ENCODE measurements at regions not wholly inside any gene's neighbourhood (a gene's known extent, or its start where the extent isn't known, plus 50 kb on each side); places are given as distances from the start of the nearest gene placed in this dataset.

- Mint-ChIP-seq H3K4me3 (no peak overlapping the region), H3K27ac (no peak overlapping the region), H3K36me3 (no peaks in the 10 kb centered on the region), H3K9me3 (peaks cover 0 to 20% (median 4%) of the 10 kb centered on the region in 7 donors), H3K4me1 (no peaks in the 10 kb centered on the region), H3K27me3 (ENCODE audit: low read depth in 3 of 3) (peaks cover 0 to 2% (median 0%) of the 10 kb centered on the region in 3 donors)
- Histone ChIP-seq H3K27ac (ENCODE audit: low read depth in 1 of 2, low read length in 2 of 2) (no peak overlapping the region), H3K27me3 (ENCODE audit: control insufficient read depth in 2 of 2, insufficient read depth in 2 of 2, low read length in 2 of 2) (no peaks in the 10 kb centered on the region), H3K9me3 (replicated peaks in 1 of 2; ENCODE audit: control insufficient read depth in 1 of 2, insufficient read depth in 1 of 2, low read length in 2 of 2) (no peaks in the 10 kb centered on the region), H3K79me2 (ENCODE audit: insufficient read depth, low read length) (no peaks in the 10 kb centered on the region), H3K9ac (ENCODE audit: insufficient read depth, low read length, poor library complexity, severe bottlenecking) (no peak overlapping the region), H3K36me3 (replicated peaks in 1 of 2; ENCODE audit: control insufficient read depth in 1 of 2, insufficient read depth in 2 of 2, low read length in 2 of 2) (no peaks in the 10 kb centered on the region), H4K20me1 (ENCODE audit: insufficient read depth, low read length) (no peaks in the 10 kb centered on the region), H2AFZ (ENCODE audit: insufficient read depth, low read depth, low read length, poor library complexity, severe bottlenecking) (no peak overlapping the region), H3K4me1 (ENCODE audit: control insufficient read depth in 1 of 2, insufficient read depth in 2 of 2, low read length in 2 of 2) (no peaks in the 10 kb centered on the region), H3K4me2 (replicated peaks; ENCODE audit: extremely low read depth, low read length, poor library complexity, severe bottlenecking) (no peak overlapping the region), H3K4me3 (replicated peaks in 1 of 3; ENCODE audit: low read depth in 2 of 3, low read length in 3 of 3) (no peak overlapping the region)
- intact Hi-C loops (cut with micrococcal nuclease), result no loop called here
- TF ChIP-seq CTCF (IDR thresholded peaks at IDR 0.05), result no peak
- DNase-seq, result no peak
These were observed 157.5 kb upstream of the C21orf91 start for GRCh38 chr21:17976691-17977090.

- intact Hi-C loops (cut with micrococcal nuclease), result no loop called here
- no peaks in the 10 kb centered on the region for H3K27me3 ChIP-seq (ENCODE audit: control insufficient read depth in 2 of 2, insufficient read depth in 2 of 2, low read length in 2 of 2)
- peaks cover 0 to 2% (median 0%) of the 10 kb centered on the region in 3 donors for H3K27me3 Mint-ChIP-seq (ENCODE audit: low read depth in 3 of 3)
These were observed 157.0 kb upstream of the C21orf91 start for GRCh38 chr21:17976139-17976538.

More at GRCh38 chr21:17976139-17976538, 157.0 kb upstream of the C21orf91 start:
- H4K20me1 ChIP-seq (ENCODE audit: insufficient read depth, low read length), result no peaks in the 10 kb centered on the region
- H3K36me3 Mint-ChIP-seq, result no peaks in the 10 kb centered on the region
- H3K79me2 ChIP-seq (ENCODE audit: insufficient read depth, low read length), result no peaks in the 10 kb centered on the region
- no peak overlapping the region for H3K4me3 Mint-ChIP-seq
- no peaks in the 10 kb centered on the region for H3K4me1 Mint-ChIP-seq
- H3K4me1 ChIP-seq (ENCODE audit: control insufficient read depth in 1 of 2, insufficient read depth in 2 of 2, low read length in 2 of 2), result no peaks in the 10 kb centered on the region
- no peak overlapping the region for H2AFZ ChIP-seq (ENCODE audit: insufficient read depth, low read depth, low read length, poor library complexity, severe bottlenecking)
- H3K27ac Mint-ChIP-seq, result no peak overlapping the region
- no CpG with 5 or more reads among the region's 2 CpGs for WGBS (ENCODE audit: insufficient coverage)
- no peak overlapping the region for H3K4me2 ChIP-seq (replicated peaks; ENCODE audit: extremely low read depth, low read length, poor library complexity, severe bottlenecking)
- no peak for TF ChIP-seq CTCF (IDR thresholded peaks at IDR 0.05)
- no peak overlapping the region for H3K9ac ChIP-seq (ENCODE audit: insufficient read depth, low read length, poor library complexity, severe bottlenecking)
- no peak for DNase-seq
- no peak overlapping the region for H3K4me3 ChIP-seq (replicated peaks in 1 of 3; ENCODE audit: low read depth in 2 of 3, low read length in 3 of 3)
- H3K9me3 Mint-ChIP-seq, result peaks cover 0 to 20% (median 4%) of the 10 kb centered on the region in 7 donors
- no peak overlapping the region for H3K27ac ChIP-seq (ENCODE audit: low read depth in 1 of 2, low read length in 2 of 2)
- no peaks in the 10 kb centered on the region for H3K9me3 ChIP-seq (replicated peaks in 1 of 2; ENCODE audit: control insufficient read depth in 1 of 2, insufficient read depth in 1 of 2, low read length in 2 of 2)
- no peaks in the 10 kb centered on the region for H3K36me3 ChIP-seq (replicated peaks in 1 of 2; ENCODE audit: control insufficient read depth in 1 of 2, insufficient read depth in 2 of 2, low read length in 2 of 2)

All from CD14-positive monocyte (primary cell).